Calu3 (cell line): ENCODE measurements at regions not wholly inside any gene's neighbourhood (a gene's known extent, or its start where the extent isn't known, plus 50 kb on each side); places are given as distances from the start of the nearest gene placed in this dataset.

Source experiments
- BruUV-seq: library from RNA; stranded (reverse); fragments of 400-500 nt; replicated peaks from 2 replicates; lab custom pipeline; 2021; lab: Mats Ljungman, UMichigan
- CTCF ChIA-PET: fragments of 300-600 bp; sonication (Branson Sonifier 250); formaldehyde crosslinking; loops from one replicate; lab custom pipeline; 2022; ENCODE audit warnings: antibody characterized with exemption; lab: Charles Lee
- DNase-seq: peaks from one replicate; pipeline ENCODE4 v3.0.0; 2022
- H3K27ac Mint-ChIP-seq: one replicate; pipeline ENCODE4 v1.8.0; 2022; ENCODE audit warnings: mixed read lengths; ENCODE audit not compliant: unreplicated experiment
- H3K27me3 Mint-ChIP-seq: one replicate; pipeline ENCODE4 v1.8.0; 2022; ENCODE audit warnings: mixed read lengths; ENCODE audit not compliant: unreplicated experiment
- H3K36me3 Mint-ChIP-seq: one replicate; pipeline ENCODE4 v1.8.0; 2022; ENCODE audit warnings: mild to moderate bottlenecking, moderate library complexity, mixed read lengths; ENCODE audit not compliant: insufficient read depth, unreplicated experiment
- H3K4me1 Mint-ChIP-seq: one replicate; pipeline ENCODE4 v1.8.0; 2022; ENCODE audit warnings: mild to moderate bottlenecking, low read depth, mixed read lengths; ENCODE audit not compliant: unreplicated experiment
- H3K4me3 Mint-ChIP-seq: one replicate; pipeline ENCODE4 v1.8.0; 2022; ENCODE audit warnings: mild to moderate bottlenecking, low read depth, moderate library complexity, mixed read lengths; ENCODE audit not compliant: unreplicated experiment
- H3K9me3 Mint-ChIP-seq: one replicate; pipeline ENCODE4 v1.8.0; 2022; ENCODE audit warnings: low read depth, mixed read lengths; ENCODE audit not compliant: unreplicated experiment
- intact Hi-C: fragments of 100-400 bp; cut with micrococcal nuclease; formaldehyde crosslinking; loops from one replicate; pipeline ENCODE4 v1.10.0; 2022; ENCODE audit not compliant: unreplicated experiment
- TF ChIP-seq, protein P1 (sequence below): fragments of 200-600 bp; IDR thresholded peaks from one replicate; pipeline ENCODE4 v1.8.0; 2022; ENCODE audit warnings: antibody characterized with exemption; ENCODE audit not compliant: unreplicated experiment

DNA sequence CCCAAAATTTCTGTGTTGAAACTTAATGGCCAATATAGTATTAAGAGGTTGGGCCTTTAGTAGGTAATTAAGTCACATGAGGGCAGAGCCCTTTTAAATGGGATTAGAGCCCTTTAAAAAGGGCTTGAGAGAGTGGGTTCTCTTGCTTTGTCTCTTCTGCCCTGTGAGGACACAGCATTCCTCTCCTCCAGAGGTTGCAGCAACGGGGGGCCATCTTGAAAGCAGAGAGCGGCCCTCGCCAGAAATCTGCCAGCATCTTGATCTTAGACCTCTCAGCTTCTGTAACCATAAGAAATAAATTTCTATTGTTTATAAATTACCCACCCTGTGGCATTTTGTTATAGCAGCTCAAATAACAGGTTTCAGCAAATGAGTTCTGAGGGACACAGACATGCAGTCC is 305.0 kb upstream of the LRP1B start:
- no peaks in the 10 kb centered on the region for H3K4me1 Mint-ChIP-seq
- H3K27me3 Mint-ChIP-seq: no peaks in the 10 kb centered on the region
- H3K4me3 Mint-ChIP-seq: no peak overlapping the region
- BruUV-seq: no TSS peak
- TF ChIP-seq, protein P1, sequence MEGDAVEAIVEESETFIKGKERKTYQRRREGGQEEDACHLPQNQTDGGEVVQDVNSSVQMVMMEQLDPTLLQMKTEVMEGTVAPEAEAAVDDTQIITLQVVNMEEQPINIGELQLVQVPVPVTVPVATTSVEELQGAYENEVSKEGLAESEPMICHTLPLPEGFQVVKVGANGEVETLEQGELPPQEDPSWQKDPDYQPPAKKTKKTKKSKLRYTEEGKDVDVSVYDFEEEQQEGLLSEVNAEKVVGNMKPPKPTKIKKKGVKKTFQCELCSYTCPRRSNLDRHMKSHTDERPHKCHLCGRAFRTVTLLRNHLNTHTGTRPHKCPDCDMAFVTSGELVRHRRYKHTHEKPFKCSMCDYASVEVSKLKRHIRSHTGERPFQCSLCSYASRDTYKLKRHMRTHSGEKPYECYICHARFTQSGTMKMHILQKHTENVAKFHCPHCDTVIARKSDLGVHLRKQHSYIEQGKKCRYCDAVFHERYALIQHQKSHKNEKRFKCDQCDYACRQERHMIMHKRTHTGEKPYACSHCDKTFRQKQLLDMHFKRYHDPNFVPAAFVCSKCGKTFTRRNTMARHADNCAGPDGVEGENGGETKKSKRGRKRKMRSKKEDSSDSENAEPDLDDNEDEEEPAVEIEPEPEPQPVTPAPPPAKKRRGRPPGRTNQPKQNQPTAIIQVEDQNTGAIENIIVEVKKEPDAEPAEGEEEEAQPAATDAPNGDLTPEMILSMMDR: no peak
- CTCF ChIA-PET: no interaction called here
- no peaks in the 10 kb centered on the region for H3K36me3 Mint-ChIP-seq
- no peaks in the 10 kb centered on the region for H3K9me3 Mint-ChIP-seq
- intact Hi-C loops: no loop called here
- no peak overlapping the region for H3K27ac Mint-ChIP-seq
- DNase-seq: no peak

DNA sequence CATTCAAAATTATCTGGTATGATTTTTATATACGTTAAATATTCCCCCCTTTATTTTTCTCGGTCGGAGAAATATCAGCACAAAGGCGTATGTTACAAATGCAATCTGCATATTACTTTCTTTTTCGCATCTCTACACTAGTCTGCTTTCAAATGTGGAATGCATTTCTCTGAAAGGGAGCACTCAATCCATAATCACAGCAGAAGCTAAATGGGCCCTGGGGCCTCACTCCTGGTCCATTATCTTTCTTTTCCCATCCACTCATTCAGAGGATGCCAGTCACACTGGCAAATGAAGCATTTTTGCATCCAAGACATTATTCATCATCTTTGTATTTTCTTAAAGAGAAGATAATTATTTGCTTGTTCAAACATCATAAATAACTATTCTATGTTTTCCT is 295.2 kb upstream of the LRP1B start:
- no peaks in the 10 kb centered on the region for H3K36me3 Mint-ChIP-seq
- TF ChIP-seq, protein P1: no peak
- H3K27ac Mint-ChIP-seq: no peak overlapping the region
- H3K4me1 Mint-ChIP-seq: no peaks in the 10 kb centered on the region
- no peaks in the 10 kb centered on the region for H3K27me3 Mint-ChIP-seq
- intact Hi-C loops: no loop called here
- no peak for DNase-seq
- H3K4me3 Mint-ChIP-seq: no peak overlapping the region
- H3K9me3 Mint-ChIP-seq: no peaks in the 10 kb centered on the region
- CTCF ChIA-PET: no interaction called here
- BruUV-seq: no TSS peak

DNA sequence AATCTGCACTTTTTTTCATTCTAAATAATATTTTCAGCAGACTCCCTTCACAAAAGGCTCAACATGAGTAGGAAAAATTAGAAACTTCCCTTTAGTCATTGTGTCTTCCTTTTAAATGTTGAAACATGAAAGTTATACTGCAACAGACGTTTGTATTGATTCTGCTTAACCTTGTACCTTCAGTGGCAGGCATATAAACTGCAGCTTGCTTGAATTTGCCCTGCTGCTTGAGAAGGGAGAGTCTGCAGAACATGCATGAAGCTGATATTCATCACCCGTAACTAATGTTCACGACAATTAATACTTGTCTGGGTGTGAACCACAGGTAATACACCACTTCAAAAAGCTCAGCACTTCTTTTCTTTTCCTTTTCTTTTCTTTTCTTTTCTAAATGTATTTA is 294.7 kb upstream of the LRP1B start:
- intact Hi-C loops: no loop called here
- CTCF ChIA-PET: no interaction called here
- no peaks in the 10 kb centered on the region for H3K9me3 Mint-ChIP-seq
- no TSS peak for BruUV-seq
- TF ChIP-seq, protein P1: no peak
- H3K27me3 Mint-ChIP-seq: no peaks in the 10 kb centered on the region
- H3K36me3 Mint-ChIP-seq: no peaks in the 10 kb centered on the region
- H3K27ac Mint-ChIP-seq: no peak overlapping the region
- no peaks in the 10 kb centered on the region for H3K4me1 Mint-ChIP-seq
- DNase-seq: no peak
- H3K4me3 Mint-ChIP-seq: no peak overlapping the region

DNA sequence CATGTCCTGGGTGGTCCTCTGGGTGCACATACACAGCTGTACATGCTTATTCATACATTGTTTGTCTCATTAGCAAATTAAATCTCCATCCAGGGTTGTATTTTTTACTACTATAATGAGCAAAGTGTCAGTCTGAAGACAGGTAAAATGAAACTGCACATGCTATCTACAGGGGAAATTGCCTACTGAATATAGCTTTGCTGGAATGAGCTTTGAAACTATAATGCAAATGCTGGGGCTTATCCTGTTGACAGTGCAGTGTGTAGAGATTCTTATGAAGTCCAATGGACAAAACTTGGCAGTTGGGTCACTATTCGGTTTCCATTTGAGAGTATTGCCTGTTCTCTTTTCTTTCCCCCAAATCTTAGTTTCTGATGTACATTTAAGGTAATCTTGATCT is 292.8 kb upstream of the LRP1B start:
- intact Hi-C loops: no loop called here
- H3K4me3 Mint-ChIP-seq: no peak overlapping the region
- no peaks in the 10 kb centered on the region for H3K27me3 Mint-ChIP-seq
- H3K27ac Mint-ChIP-seq: no peak overlapping the region
- TF ChIP-seq, protein P1: no peak
- DNase-seq: no peak
- H3K9me3 Mint-ChIP-seq: no peaks in the 10 kb centered on the region
- BruUV-seq: no TSS peak
- H3K36me3 Mint-ChIP-seq: no peaks in the 10 kb centered on the region
- H3K4me1 Mint-ChIP-seq: no peaks in the 10 kb centered on the region
- CTCF ChIA-PET: no interaction called here
